Breast epithelium (tissue), 4 donors: ENCODE measurements at regions not wholly inside any gene's neighbourhood (a gene's known extent, or its start where the extent isn't known, plus 50 kb on each side); places are given as distances from the start of the nearest gene placed in this dataset.

Experiments
- DNase-seq, 2 donors: peaks; one replicate each; pipeline ENCODE4 v3.0.0-alpha.2; 2019; ENCODE audit warnings: low spot score in 2 of 2
- H3K27ac ChIP-seq, 2 donors: fragments of 200-600 bp; sonication (generic) in 1 of 2; one replicate each; pipeline ENCODE4 v1.5.1; 2016 to 2019; ENCODE audit warnings: mild to moderate bottlenecking in 1 of 2
- H3K27me3 ChIP-seq, 2 donors: fragments of 200-600 bp; sonication (generic) in 1 of 2; one replicate each; pipeline versions ENCODE4 v1.5.1 to v1.6.0; 2017 to 2019; ENCODE audit warnings: control low read depth in 1 of 2, mild to moderate bottlenecking in 1 of 2
- H3K36me3 ChIP-seq: fragments of 200-600 bp; one replicate; pipeline ENCODE4 v1.5.1; 2019
- H3K4me1 ChIP-seq, 2 donors: fragments of 200-600 bp; sonication (generic); one replicate each; pipeline ENCODE4 v1.5.1; 2016 to 2019; ENCODE audit warnings: control low read depth in 1 of 2
- H3K4me3 ChIP-seq, 3 donors: fragments of 200-600 bp; sonication (generic); 1 replicate in 2 of 3; 2 replicates in 1 of 3; pipeline ENCODE4 v1.5.1; 2016 to 2019; ENCODE audit warnings: mild to moderate bottlenecking in 3 of 3, moderate library complexity in 2 of 3
- H3K9me3 ChIP-seq, 2 donors: fragments of 200-600 bp; sonication (generic) in 1 of 2; one replicate each; pipeline ENCODE4 v1.5.1; 2016 to 2019; ENCODE audit warnings: control low read depth in 1 of 2
- CTCF ChIP-seq, 3 donors: fragments of 450-650 bp; IDR thresholded peaks; one replicate each; pipeline ENCODE4 v1.5.1; 2016 to 2017; ENCODE audit warnings: antibody characterized with exemption in 3 of 3, mild to moderate bottlenecking in 3 of 3, moderate library complexity in 3 of 3
- POLR2A ChIP-seq: fragments of 450-650 bp; IDR thresholded peaks from one replicate; pipeline ENCODE4 v1.6.1; 2016; ENCODE audit warnings: antibody characterized with exemption, mild to moderate bottlenecking, moderate library complexity
- POLR2AphosphoS5 ChIP-seq, 3 donors: sonication (generic); formaldehyde crosslinking; IDR thresholded peaks; one replicate each; pipeline ENCODE4 v1.6.1; 2017; ENCODE audit warnings: antibody characterized with exemption in 3 of 3
- intact Hi-C: fragments of 100-400 bp; cut with DNase I; formaldehyde crosslinking; loops from one replicate; pipeline ENCODE4 v1.15.1; 2023; ENCODE audit warnings: low total_unique reads

GRCh38 chr13:73894995-73895571 lies 239.1 kb downstream of the KLF12 start:
- Histone ChIP-seq H3K9me3 (no peaks in the 10 kb centered on the region), H3K27ac (no peak overlapping the region), H3K4me3 (no peak overlapping the region), H3K27me3 (no peaks in the 10 kb centered on the region), H3K4me1 (no peaks in the 10 kb centered on the region), H3K36me3 (no peaks in the 10 kb centered on the region)
- TF ChIP-seq POLR2AphosphoS5 (IDR thresholded peaks at IDR 0.05) (no peak), CTCF (IDR thresholded peaks at IDR 0.05) (no peak), POLR2A (no peak)
- DNase-seq: no peak
- intact Hi-C loops: no loop called here

GRCh38 chr13:73893833-73894232 lies 240.4 kb downstream of the KLF12 start:
- H3K9me3 ChIP-seq: no peaks in the 10 kb centered on the region
- no peaks in the 10 kb centered on the region for H3K27me3 ChIP-seq
- no peak overlapping the region for H3K4me3 ChIP-seq
- H3K4me1 ChIP-seq: no peaks in the 10 kb centered on the region
- H3K36me3 ChIP-seq: no peaks in the 10 kb centered on the region
- H3K27ac ChIP-seq: no peak overlapping the region
- DNase-seq: no peak
- TF ChIP-seq POLR2A (no peak), CTCF (IDR thresholded peaks at IDR 0.05) (no peak)
- intact Hi-C loops: no loop called here

- Histone ChIP-seq H3K4me3 (no peak overlapping the region), H3K36me3 (no peaks in the 10 kb centered on the region), H3K27ac (no peak overlapping the region), H3K27me3 (no peaks in the 10 kb centered on the region), H3K9me3 (no peaks in the 10 kb centered on the region), H3K4me1 (no peaks in the 10 kb centered on the region)
- no peak for TF ChIP-seq POLR2A
- TF ChIP-seq POLR2AphosphoS5 (IDR thresholded peaks at IDR 0.05): no peak
- no peak for TF ChIP-seq CTCF (IDR thresholded peaks at IDR 0.05)
- no peak for DNase-seq
- intact Hi-C loops: no loop called here
Measured at GRCh38 chr13:73891805-73892204, 242.4 kb downstream of the KLF12 start.

GRCh38 chr13:73883162-73883561 lies 251.0 kb downstream of the KLF12 start:
- TF ChIP-seq POLR2A (no peak), CTCF (IDR thresholded peaks at IDR 0.05) (no peak), POLR2AphosphoS5 (IDR thresholded peaks at IDR 0.05) (no peak)
- peaks cover 5% of the 10 kb centered on the region for H3K36me3 ChIP-seq
- no peaks in the 10 kb centered on the region for H3K9me3 ChIP-seq
- no peaks in the 10 kb centered on the region for H3K27me3 ChIP-seq
- H3K27ac ChIP-seq: no peak overlapping the region
- H3K4me1 ChIP-seq: no peaks in the 10 kb centered on the region
- intact Hi-C loops: no loop called here
- H3K4me3 ChIP-seq: no peak overlapping the region
- DNase-seq: no peak

GRCh38 chr13:73880365-73880764 lies 253.8 kb downstream of the KLF12 start:
- no peak overlapping the region for H3K27ac ChIP-seq
- no peaks in the 10 kb centered on the region for H3K27me3 ChIP-seq
- no peaks in the 10 kb centered on the region for H3K4me1 ChIP-seq
- intact Hi-C loops: no loop called here
- no peaks in the 10 kb centered on the region for H3K9me3 ChIP-seq
- no peak for TF ChIP-seq CTCF (IDR thresholded peaks at IDR 0.05)
- no peak for TF ChIP-seq POLR2AphosphoS5 (IDR thresholded peaks at IDR 0.05)
- TF ChIP-seq POLR2A: no peak
- DNase-seq: no peak
- H3K36me3 ChIP-seq: peaks cover 5% of the 10 kb centered on the region
- no peak overlapping the region for H3K4me3 ChIP-seq
